T follicular helper cell (primary cell): ENCODE measurements at regions not wholly inside any gene's neighbourhood (a gene's known extent, or its start where the extent isn't known, plus 50 kb on each side); places are given as distances from the start of the nearest gene placed in this dataset.
"Not testable (repeated sequence)": the region's sequence is repeated elsewhere in the genome, so short reads cannot be mapped to it uniquely, and the experiment has no call there.

ENCODE experiments used
- DNase-seq: peaks from one replicate; pipeline ENCODE4 v3.0.0-alpha.2; 2020; ENCODE audit warnings: low read depth

GRCh38 chr2:160550048-160550447 is 56.4 kb upstream of the RBMS1 start:
- no peak for DNase-seq

- DNase-seq: no peak
Measured at GRCh38 chr2:160551259-160551658, 57.7 kb upstream of the RBMS1 start.

DNA sequence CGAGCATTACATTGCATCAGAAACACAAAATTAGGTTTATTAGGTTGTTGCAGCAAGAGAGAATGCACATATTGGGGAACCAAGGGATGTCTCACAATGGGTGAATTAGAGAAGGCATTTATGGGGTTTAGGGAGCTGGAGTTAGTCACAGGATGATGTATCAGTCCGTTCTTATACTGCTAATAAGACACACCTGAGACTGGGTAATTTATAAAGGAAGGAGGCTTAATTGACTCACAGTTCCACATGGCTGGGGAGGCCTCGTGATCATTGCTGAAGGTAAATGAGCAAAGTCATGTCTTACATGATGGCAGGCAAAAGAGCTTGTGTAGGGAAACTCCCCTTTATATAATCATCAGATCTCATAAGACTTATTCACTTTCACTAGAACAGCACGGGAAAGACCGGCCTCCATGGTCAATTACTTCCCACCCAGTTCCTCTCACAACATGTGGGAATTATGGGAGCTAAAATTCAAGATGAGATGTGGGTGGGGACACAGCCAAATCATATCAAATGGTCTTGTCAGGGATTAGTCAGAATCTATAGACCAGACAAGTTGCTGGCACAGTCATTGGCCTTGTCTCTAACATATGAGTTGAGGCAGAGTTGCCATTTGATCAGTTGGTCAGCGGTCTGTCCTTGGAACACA is 61.9 kb upstream of the RBMS1 start:
- no peak for DNase-seq

DNA sequence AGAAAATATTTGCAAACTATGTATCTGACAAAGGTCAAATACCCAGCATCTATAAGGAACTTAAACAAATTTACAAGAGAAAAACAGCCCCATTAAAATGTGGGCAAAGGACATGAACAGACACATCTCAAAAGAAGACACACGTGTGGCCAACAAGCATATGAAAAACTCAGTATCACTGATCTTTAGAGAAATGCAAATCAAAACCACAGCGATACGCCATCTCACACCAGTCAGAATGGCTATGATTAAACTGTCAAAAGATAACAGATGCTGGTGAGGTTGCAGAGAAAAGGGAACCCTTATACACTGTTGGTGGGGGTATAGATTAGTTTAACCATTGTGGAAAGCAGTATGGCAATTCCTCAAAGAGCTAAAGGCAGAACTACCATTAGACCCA is 64.3 kb upstream of the RBMS1 start:
- no peak for DNase-seq

GRCh38 chr2:160558531-160558930 is 64.9 kb upstream of the RBMS1 start:
- DNase-seq: no peak

DNA sequence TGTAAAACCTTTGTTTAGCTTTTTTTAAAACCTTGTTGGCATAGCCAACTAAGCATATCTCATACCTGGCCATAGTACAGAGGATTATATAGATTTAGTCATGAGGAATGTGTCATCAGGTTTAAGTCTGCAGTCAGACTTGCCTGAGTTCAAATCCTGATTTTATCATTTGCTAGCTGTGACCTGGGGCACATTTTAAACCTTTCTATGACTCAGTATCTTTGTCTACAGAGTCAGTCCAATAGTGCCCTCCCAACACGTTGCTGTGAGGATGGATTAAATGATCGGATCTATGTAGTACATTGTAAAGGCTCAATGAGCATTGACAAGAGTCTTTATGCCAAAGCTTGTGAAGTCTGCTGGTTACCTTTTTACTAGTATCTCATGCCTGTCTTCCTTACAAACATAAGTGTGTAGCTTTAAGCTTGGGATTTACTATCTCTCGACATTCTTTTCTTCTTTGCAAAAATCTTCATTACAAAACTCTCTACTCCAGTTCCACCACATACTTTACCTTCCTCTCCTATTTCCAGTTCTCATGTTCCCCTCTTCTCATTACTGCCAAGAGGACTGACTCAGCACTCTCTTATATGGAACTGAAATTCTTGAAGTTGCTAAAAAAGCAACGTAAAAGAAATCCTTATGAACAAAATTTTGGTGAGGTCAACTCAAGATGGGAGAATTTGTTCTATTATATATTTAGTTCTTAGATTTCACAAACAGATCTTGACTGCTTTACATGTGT is 68.1 kb upstream of the RBMS1 start:
- no peak for DNase-seq

DNA sequence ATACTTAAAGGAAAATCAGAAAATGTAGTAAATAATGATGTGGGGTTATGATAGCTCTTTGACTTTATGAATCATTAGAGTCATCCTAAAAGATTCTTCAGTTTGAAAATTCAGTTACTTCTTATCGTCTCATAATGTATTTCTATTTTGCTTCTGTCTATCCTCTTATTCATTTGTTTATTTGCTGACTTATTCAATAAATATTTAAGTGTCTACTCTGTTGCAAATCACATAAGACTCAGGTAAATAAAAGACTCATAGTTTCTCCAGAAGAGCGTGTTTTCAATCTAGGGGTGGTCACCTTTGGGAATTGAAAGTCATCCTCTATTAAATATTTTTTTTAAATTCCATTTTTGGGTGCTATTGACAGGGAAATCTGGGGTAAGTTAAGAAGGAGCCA is 69.1 kb upstream of the RBMS1 start:
- no peak for DNase-seq

DNA sequence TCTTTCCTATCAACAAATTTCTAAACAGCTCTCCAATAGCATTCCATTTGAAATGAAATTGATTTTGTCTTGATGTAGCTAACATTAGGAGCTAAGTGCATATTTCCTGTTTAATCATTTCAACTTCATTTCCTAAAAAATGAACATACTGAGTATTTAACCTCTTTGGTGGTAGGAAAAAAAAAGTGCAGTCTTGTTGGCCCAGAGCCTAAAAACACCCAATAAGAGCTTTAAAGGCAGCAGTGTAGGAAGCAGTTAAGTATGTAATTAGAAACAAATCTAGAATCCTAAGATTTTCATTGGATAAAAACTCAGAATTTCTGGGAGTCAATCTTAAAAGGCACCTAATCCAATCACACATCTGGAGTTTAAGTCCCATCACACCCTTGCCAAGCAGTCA is 71.0 kb upstream of the RBMS1 start:
- no peak for DNase-seq

GRCh38 chr2:160565099-160565845 is 71.7 kb upstream of the RBMS1 start:
- DNase-seq: no peak

- DNase-seq: no peak
Measured at GRCh38 chr2:160566717-160567116, 73.1 kb upstream of the RBMS1 start.

GRCh38 chr2:160568856-160569255 is 75.2 kb upstream of the RBMS1 start:
- DNase-seq: no peak

DNA sequence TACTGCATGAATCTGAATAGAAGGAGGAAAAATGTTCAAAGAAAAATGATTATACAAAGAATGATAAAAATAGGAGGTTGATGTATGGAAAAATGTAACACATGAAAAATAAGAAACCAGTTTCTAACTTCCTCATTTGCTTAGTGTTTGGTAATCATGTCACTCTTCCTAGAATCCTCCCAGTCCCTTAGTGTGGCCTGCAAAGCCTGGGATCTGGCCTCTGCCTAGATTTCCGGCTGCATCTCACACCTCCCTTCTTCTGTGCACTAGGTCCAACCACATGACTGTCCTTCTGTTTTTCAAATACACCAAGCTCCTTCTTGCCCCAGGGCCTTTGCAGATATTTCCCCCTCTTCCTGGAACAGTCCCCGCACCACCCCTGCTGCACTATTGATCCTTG is 76.8 kb upstream of the RBMS1 start:
- DNase-seq: no peak

GRCh38 chr2:160574468-160575140 is 81.0 kb upstream of the RBMS1 start:
- no peak for DNase-seq

- no peak for DNase-seq
Measured at GRCh38 chr2:160575368-160575767, 81.8 kb upstream of the RBMS1 start.

- no peak for DNase-seq
Measured at GRCh38 chr2:160576054-160576499, 82.5 kb upstream of the RBMS1 start.

DNA sequence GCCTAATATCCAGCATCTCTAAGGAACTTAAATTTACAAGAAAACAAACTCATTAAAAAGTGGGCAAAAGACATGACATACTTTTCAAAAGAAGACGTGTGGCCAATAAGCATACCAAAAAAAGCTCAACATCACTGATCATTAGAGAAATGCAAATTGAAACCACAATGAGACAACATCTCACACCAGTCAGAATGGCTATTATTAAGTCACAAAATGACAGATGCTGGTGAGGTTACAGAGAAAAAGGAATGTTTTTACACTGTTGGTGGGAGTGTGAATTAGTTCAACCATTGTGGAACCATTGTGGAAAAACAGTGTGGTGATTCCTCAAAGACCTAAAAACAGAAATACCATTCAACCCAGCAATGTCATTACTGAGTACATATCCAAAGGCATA is 83.5 kb upstream of the RBMS1 start:
- DNase-seq: not testable (repeated sequence)

DNA sequence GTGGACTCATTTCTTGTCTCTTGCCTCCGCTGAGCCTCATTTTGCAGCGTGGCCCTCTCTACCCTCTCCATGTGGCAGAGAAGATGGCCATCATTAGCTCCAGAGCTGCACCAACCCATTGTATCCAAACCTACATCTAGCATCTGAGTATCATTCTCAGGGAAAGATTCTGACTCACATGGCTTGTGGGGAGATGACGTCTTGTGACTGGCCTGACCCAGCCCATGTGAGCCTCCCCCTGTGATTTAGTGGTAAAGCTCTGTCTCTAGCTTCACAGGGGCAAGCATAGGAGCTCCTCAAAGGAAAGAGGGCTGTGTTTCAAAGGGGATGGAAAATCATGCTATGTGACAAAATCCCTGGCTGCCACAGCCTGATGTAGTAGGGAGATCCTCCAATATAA is 87.4 kb upstream of the RBMS1 start:
- no peak for DNase-seq

DNA sequence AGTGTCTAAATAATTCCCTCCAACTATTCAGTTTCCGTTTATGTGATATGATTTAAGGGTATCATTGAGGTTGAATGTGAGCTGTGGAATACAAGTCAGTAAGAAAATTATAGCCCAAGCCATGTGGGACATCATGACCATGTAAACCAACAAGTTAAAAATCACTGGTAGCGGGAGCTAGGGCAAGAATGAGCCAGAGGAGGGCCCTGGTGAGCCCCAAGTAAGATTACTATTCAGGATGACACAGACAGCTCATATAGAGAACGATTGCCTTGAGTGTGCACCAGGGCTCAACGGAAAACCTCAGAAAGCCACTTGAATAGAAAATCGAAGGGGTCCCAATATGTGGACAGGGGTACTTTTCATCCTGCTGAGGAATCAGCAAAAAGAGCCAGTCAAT is 87.8 kb upstream of the RBMS1 start:
- no peak for DNase-seq

GRCh38 chr2:160582081-160582480 is 88.5 kb upstream of the RBMS1 start:
- DNase-seq: no peak

- DNase-seq: no peak
Measured at GRCh38 chr2:160582490-160583145, 89.0 kb upstream of the RBMS1 start.

DNA sequence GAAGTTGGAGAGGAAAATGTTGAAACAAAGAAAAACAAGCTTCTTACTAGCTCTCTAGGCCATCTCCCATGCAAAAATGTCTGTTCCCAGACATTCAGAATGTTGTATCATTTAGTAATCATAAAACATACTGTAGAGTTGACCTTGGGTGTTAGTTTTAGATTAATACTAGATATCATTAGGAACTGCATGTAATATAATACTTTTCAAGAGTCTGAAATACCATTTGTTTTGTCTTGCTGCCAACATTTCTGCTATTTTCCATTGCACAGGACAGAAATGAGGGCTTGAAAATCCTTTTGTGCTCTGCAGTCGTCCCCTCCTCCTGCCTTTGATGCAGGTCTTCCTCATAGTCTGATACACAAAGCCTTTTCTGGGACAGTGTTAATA is 89.5 kb upstream of the RBMS1 start:
- DNase-seq: no peak
